GM18508 (cell line): ENCODE measurements at regions not wholly inside any gene's neighbourhood (a gene's known extent, or its start where the extent isn't known, plus 50 kb on each side); places are given as distances from the start of the nearest gene placed in this dataset.
"Not testable (repeated sequence)": the region's sequence is repeated elsewhere in the genome, so short reads cannot be mapped to it uniquely, and the experiment has no call there.

ENCODE experiments used
- ATAC-seq: cut with Tn5 transposase; IDR thresholded peaks from one replicate; pipeline ENCODE4 v1.9.1; 2021; ENCODE audit warnings: moderate number of reproducible peaks; ENCODE audit not compliant: insufficient read depth, unreplicated experiment

DNA sequence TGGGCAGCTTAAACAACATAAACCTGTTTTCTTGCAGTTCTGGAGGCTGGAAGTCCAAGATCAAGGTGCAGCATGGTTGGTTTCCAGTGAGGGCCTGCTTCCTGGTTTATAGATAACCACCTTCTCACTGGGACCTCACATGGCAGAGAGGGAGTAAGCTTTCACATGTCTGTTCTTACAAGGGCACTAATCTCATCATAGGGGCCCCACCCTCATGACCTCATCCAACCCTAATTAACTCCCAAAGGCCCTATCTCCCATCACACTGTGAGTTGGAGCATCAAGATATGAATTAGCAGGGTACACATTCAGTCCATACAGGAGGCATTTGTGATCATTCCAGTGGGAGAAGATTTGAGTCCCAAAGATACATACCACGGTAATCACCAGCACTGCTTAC is 50.5 kb upstream of the GRIN2A start:
- ATAC-seq: no peak

DNA sequence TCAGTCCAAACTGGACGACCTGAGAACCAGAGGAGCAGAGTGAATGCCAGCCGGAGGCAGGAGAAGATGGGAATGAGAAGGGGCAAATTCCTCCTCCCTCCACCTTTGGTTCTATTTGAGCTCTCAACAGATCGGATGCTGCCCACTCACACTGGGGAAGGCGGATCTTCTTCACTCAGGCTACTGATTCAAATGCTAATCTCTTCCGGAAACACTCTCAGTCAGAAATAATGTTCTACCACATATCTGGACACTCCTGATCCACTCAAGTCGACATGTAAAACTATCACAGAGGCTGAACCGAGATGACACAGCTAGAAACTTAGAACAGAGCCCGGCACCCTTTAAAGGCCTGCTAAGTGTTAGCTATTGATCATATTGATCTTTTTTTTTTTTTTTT is 57.4 kb upstream of the GRIN2A start:
- no peak for ATAC-seq

DNA sequence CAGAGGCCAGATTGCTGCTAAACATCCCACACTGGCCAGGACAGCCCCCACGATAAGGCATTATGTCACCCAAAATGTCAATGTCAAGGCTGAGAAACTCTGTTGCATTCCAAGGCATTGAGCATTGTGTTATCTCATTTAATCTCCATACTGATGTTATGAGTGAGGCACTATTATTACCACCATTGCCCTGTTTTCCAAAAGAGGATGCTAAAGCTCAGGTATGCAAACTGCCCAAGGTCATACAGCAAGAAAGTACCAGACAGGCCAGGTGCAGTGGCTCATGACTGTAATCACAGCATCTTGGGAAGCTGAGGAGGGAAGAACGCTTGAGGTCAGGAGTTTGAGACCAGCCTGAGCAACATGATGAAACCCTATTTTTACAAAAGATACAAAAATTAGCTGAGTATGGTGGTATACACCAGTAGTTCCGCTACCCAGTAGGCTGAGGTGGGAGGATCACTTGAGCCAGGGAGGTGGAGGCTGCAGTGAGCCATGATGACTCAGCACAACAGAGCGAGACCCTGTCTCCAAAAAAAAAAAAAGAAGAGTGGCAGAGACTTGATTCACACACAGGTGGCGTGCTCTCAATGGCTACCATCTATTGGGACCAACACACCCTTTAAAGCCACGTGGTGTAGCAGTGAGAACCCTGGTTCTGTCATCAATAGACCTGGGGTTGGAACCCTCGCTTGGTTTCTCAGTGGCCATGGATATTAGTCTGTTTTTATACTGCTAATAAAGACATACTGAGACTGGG is 58.8 kb upstream of the GRIN2A start:
- no peak for ATAC-seq

DNA sequence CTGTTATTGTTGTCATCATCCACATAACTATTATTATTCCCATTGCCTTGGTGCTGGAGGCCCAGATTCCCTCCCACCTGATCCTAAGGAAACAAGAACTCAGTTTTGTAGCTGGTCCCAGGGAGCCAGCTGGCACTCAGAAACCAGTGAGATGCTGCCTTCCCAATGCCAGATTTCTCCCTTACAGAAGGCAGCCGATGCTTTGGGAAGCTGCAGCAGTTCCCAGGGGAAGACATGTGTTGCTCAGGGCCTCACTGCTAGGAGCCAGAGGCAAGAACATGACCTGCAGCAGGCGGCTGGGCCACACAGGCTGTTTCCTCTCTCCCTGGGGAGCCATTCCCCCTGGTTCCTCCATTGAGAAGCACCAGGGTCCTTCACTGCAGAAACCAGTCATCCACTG is 59.9 kb upstream of the GRIN2A start:
- no peak for ATAC-seq

DNA sequence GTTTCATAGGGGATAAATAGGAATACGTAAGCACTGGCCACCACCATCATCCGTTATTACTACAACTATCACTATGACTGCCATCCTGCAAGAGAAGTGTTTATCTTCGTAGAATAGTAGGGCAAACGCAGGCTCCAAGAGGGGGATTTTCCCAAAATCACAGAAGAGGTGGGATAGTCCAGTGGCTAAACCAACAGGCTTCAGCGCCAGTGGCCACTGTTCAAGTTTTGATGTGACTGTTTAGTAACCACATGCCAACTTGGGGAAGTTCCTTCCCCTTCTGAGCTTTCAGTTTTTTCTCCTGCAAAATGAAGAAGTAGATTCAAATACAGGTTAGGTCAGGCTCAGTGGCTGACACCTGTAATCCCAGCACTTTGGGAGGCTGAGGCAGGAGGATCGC is 60.7 kb upstream of the GRIN2A start:
- no peak for ATAC-seq

DNA sequence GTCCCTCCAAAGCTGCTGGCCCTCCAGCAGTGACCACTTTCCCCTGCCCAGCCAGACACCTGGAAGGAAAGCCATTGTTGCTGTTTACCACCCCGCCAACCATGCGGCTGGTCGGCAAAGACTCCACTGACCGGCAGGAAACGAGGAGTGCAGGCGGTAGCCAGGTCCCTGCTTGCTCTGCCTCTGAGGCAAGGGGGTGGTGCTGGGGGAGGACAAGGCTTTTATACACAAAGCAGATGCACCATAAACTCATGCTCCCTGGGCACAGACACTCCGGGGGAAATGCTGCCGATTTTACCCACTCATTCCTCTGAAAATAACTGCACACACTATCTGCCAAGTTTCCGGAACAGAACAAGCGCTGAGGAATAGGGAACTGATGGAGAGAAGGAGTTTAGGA is 62.8 kb upstream of the GRIN2A start:
- no peak for ATAC-seq

DNA sequence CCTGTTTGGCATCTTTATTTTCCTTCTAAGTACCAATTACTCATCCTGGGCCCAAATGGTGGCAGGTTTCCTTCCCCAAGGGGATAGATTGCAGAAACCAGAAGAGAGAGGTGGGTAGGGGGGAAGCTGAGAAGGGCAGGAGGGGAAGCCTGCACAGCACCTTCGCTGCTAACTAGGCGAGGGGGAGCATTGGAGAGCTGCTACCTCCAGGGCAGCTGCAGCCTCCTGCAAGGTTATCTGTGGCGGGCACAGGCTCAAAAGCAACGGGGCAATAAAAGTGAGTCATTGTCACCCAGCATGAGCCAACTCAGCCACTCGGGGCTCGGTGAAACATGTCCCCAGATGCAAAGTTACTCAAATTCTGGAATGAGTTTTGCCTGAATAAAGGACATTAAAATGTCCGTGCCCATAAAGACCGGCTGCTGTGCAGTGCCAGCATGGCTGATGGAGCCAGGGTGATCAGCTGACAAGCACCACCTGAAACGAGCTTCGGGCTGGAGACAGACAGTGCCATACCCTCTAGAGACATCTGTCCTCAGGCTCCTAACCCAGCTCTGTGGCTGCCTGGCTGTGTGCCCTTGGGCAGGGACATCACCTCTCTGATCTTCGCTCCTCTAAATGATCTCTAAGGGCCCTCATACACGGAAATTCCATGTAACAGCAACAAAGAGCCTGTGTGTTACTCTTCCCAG is 68.1 kb upstream of the GRIN2A start:
- no peak for ATAC-seq

DNA sequence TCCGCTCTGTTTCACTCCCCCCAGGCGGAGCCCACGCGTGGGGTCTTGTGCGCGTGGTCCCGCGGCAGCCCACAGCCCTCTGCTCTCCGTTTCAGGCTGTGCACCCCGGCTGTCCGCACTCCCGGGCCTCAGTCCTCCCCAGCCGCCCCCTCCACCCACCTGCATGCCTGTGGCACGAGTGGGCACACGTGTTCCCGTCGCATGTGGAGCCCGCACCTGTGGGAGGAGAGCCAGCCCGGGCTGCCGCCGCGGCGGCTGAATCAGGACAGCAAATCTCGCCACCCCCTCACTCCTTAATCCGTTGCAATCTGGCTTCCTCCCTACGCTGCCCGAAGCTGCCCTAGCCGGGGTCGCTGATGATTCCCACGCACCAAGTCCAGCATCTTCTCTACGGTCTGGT is 69.9 kb upstream of the GRIN2A start:
- no peak for ATAC-seq

DNA sequence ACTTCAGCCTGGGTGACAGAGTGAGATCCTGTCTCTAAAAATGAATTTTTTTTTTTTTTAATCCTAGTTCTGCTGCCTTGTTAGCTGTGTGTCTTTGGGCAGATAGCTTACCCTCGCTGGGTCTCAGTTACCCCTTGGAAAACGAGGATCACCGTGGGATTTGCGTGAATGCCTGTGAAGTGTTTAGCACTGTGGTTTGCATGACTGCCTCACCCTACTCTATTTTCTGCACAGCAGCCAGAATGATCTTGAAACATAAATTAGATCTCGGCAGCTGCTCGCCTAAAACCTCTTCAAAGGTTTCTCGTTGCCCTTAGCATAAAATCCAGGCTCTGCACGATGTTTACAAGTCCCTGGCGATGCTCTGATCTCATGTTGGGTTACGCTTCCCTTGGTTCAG is 71.2 kb upstream of the GRIN2A start:
- no peak for ATAC-seq

DNA sequence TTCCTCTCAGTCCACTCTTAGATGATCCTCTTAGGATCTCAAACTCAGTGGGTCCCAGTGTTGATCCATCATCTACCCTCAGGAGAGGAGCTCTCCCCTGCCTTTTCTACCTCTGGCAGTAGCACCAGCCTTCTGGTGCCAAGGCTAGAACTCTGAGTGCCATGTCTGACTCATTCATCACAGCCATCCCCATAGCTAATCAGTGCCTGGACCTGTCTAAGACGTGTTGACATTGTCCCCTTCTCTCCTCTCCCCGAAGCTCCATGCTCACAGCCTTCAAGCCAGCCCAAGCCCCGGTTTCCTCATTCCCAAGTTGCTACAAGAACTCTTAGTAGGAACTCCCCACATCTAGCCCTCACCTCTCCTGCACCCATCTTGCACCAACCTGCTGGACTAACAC is 73.5 kb upstream of the GRIN2A start:
- no peak for ATAC-seq

DNA sequence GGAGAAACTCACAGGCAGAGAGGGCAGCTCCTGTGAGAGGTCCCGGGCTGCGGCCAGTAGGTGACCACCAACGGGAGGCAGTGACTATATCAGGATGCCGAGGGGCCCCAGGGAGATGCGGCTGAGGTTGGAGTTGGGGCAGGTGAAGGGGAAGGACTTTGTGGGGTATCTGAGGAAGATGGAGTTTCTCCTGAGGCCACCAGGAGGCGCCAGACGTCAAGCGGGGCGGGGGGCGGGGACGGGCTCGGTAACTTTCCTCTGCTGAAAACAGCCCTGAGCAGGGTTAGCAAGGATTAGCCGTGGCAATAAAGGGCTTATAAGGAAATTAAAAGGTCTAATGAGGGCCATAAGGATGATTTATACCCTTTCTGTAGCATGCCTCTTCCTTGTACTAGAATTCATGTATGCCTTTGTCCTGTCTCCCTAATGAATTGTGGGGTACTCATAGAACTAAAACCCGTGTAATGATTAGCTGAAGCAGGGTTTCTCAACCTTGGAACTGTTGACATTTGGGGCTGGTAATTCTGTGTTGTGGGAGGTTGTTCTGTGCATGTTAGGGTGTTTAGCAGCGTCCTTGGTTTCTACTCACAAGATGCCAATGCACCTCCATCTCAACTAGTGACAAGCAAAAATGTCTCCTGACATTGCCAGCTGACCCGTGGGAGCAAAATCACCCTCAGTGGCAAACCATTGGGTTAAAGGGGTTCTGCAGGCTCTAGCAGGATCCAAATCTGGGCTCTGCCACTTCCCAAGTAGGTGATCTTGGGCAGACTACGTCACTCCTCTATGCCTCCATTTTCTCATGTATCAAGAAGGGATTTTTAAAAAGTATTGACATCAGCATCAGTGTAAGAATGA is 74.8 kb upstream of the GRIN2A start:
- no peak for ATAC-seq

DNA sequence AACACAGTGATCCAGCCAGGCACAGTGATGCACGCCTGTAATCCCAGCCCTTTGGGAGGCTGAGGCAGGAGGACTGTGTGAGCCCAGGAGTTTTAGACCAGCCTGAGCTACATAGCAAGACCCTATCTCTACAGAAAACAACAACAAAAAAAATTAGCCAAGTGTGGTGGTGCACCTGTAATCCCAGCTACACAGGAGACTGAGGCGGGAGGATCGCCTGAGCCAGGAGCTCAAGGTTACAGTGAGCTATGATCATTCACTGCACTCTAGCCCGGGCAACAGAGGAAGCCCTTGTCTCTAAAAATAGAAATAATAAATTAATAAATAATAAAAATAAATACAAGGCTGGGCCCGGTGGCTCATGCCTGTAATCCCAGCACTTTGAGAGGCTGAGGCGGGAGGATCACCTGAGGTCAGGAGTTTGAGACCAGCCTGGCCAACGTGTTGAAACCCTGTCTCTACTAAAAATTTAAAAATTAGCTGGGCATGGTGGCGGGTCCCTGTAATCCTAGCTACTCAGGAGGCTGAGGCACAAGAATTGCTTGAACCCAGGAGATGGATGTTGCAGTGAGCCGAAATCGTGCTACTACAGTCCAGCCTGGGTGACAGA is 75.5 kb upstream of the GRIN2A start:
- not testable (repeated sequence) for ATAC-seq

DNA sequence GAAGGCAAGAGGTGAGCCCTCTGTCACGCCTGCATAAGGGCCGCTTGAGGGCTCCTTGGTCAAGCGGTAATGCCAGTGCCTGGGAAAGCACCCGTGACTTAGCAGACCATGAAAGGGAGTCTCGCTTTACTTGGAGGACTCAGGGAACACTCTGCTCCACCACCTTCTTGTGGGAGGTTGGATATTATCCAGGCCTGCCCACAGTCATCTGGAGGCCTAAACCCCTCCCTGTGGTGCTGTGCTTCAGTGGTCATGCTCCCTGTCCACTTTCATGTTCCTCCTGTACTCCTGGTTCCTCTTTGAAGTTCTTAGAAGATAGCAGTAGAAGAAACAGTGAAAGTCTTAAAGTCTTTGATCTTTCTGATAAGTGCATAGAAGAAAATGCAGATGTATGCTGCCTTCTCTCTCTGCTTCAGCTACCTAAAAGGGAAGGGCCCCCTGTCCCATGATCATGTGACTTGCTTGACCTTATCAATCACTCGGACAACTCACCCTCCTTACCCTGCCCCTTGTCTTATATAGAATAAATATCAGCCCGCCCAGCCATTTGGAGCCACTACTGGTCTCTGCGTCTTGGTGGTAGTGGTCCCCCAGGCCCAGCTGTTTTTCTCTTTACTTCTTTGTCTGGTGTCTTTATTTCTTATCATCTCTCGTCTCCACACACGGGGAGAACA is 76.8 kb upstream of the GRIN2A start:
- not testable (repeated sequence) for ATAC-seq

DNA sequence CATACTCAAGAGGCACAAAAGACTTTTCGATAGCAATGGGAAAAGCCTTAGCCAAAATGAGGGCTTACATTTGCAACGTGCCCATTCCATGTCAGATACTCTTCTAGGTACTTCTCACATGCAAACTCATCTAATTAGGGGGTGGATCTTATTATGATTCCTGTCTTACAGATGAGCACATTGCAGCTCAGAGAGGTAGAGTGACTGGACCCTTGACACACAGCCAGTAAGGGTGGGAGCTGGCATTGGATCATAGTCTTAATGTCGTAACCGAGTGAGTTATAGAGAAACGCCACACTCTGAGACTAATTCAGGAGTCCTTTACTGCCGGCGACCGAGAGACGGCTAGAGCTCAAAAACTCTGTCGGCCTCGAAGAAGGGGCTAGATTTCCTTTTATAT is 78.8 kb upstream of the GRIN2A start:
- ATAC-seq: no peak

DNA sequence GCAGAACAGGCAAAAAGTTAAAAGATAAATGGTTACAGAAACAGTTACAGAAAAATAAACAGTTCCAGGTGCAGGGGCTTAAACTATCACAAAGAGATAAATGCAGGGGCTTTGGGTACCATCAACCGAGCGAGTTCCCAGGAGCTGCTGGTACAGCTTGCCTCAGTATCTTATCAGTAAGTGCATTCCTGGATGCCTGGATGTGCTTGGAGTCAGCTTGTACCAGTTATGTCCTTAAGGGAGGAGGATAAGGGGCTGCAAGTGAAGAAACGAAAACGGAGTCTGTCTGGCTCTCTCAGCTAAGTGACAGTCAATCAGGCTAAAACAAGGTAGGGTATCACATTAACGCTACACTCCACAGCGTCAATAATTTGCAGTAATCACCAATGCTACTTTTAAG is 79.3 kb upstream of the GRIN2A start:
- ATAC-seq: not testable (repeated sequence)

DNA sequence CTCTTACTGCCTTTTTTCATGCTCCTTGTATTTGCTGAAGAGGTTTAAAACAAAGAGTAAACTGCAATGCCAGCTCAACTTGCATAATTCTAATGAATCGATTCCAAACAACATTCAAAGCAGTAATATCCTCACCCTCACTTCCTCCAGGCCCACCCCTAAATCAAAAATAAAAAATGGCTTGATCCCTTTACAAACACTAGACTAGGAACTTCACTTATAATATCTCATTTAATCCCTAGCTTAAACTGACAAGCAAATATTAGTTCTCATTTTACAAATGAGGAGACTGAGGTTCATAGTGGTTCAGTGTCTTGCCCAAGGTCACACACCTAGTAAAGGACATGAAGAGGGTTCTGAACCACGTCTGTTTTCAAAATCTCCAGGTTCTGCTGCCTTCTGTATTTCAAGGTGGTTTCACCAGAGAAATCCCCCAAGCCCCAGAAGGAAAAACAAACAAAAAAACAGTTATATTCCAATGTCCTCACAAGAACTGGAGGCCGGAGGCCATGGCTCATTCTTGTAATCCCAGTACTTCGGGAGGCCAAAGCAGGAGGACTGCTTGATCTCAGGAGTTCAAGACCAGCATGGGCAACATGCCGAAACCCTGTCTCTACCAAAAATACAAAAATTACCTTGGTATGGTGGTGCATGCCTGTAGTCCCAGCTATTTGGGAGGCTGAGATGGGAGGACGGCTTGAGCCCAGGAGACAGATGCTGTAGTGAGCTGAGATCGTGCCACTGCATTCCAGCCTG is 80.3 kb upstream of the GRIN2A start:
- no peak for ATAC-seq

DNA sequence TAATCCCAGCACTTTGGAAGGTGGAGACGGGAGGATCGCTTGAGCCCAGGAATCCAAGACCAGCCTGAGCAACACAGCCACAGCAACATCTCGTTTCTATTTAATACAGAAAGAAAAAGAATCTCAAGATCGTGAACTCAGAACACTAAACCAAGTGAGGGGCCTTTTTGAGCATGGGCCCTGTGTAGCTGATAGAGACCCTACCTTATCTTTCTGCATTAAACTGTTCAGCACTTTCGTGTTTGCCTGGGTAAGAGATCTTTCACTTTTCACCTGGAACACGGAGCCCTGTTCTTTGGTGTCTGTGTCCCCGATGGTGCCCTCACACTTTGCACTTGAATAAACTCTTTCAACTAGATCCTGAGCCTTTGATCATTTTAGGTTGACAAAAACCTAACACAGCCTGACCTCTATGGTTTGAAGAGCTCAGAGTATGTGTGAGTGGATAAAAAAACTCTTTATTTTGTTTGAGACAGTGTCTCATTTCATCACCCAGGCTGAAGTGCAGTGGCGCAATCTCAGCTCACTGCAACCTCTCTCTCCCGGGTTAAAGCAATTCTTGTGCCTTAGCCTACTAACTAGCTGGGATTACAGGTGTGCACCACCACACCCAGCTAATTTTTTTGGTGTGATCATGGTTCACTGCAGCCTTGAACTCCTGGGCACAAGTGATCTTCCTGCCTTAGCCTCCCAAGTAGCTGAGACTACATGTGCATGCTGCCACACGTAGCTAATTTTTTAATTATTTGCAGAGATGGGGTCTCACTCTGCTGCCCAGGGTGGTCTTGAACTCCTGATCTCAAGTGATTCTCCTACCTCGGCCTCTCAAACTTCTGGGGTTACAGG is 83.8 kb upstream of the GRIN2A start:
- ATAC-seq: no peak

DNA sequence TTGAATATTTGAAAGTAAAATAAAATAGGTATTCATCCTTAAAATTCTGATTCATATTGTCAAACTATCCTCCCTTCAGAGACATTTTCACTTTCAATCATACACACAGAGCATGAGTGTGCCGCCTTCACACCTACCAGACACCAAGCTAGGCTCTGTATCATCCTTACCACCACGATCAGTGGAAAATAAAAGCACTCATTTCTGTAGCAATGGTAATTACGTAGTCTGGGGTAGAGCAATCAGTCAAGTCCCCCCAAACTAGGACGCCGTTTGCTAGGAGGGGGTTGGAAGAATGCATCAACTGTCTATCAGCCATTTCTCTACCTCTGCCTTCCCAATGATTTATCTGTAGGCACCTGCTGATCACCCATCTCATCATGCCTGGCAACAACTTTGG is 84.6 kb upstream of the GRIN2A start:
- no peak for ATAC-seq

DNA sequence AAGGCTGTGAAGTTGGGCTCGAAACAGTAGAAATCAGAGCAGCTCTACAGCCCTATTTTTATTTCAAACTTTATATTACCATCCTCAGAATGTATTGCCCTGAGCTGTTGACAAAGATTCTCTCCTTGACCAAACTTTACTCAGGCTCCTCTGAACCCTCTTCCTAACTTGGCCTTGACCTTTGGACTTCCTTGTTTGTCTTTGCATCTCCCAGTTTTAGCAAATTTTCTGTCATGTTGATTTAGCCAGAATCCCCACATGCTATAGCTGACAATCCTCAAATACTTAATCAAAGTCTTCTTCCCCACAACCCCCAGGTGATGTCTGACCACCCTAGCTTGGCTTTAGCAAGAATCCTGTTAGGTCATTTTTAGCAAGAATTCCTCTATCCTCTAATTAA is 87.4 kb upstream of the GRIN2A start:
- no peak for ATAC-seq
